ENCODE measurements at regions not wholly inside any gene's neighbourhood (a gene's known extent, or its start where the extent isn't known, plus 50 kb on each side); places are given as distances from the start of the nearest gene placed in this dataset.

DNA sequence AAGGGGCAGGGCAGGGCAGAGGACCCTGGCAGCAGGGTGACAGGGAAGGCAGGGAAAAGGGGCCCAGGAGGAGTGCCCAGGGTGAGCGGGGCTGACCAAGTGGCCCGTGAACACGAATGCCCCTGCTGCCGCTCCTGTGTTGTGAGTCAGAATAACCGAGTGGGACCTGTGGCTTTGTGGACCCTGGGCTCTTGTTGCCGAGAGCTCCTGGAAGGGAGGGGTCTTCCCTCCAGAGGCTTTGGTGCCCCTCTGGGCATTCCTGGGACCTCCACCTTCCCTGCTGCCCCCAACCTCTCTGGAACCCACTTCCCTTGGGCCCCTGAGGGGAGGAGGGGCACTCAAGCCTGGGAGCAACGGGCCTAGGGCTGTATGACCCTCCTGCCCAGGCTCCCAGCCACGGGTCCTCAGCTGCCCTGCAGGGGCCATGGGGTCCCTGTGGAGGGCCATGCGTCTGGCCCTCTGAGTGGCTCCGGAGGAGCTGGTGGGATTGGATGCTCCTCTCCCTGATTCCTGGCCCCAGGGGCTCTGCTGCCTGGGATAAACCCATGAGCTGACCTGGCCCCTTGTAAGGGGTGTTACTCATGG is 319.4 kb downstream of the TMEM121 start:
- no peak for ATAC-seq
- TF ChIP-seq ARNTL (CRISPR knock-in tag; IDR thresholded peaks at IDR 0.05; ENCODE audit: borderline replicate concordance, low read depth) (no peak), PPARA (CRISPR knock-in tag; IDR thresholded peaks at IDR 0.05; ENCODE audit: borderline replicate concordance) (no peak), ZNF70 (CRISPR knock-in tag; IDR thresholded peaks at IDR 0.05) (no peak), RARB (CRISPR knock-in tag; IDR thresholded peaks at IDR 0.05) (no peak), OSR1 (CRISPR knock-in tag; IDR thresholded peaks at IDR 0.05) (no peak), TOX (CRISPR knock-in tag; IDR thresholded peaks at IDR 0.05; ENCODE audit: borderline replicate concordance) (no peak), ZFP30 (CRISPR knock-in tag; IDR thresholded peaks at IDR 0.05) (no peak), CSDC2 (CRISPR knock-in tag; IDR thresholded peaks at IDR 0.05) (no peak), ESRRG (CRISPR knock-in tag; IDR thresholded peaks at IDR 0.05) (no peak), GLIS3 (CRISPR knock-in tag; IDR thresholded peaks at IDR 0.05) (no peak), ZNF565 (CRISPR knock-in tag; conservative IDR thresholded peaks at IDR 0.05; ENCODE audit: low read depth) (no peak), TCF4 (CRISPR knock-in tag; IDR thresholded peaks at IDR 0.05; ENCODE audit: borderline replicate concordance) (no peak), ISL1 (CRISPR knock-in tag; IDR thresholded peaks at IDR 0.05) (no peak), ZC3H10 (CRISPR knock-in tag; IDR thresholded peaks at IDR 0.05) (no peak), ZFP3 (CRISPR knock-in tag; IDR thresholded peaks at IDR 0.05) (no peak), BACH2 (CRISPR knock-in tag; IDR thresholded peaks at IDR 0.05; ENCODE audit: borderline replicate concordance) (no peak)
- TF ChIP-seq, protein P1, sequence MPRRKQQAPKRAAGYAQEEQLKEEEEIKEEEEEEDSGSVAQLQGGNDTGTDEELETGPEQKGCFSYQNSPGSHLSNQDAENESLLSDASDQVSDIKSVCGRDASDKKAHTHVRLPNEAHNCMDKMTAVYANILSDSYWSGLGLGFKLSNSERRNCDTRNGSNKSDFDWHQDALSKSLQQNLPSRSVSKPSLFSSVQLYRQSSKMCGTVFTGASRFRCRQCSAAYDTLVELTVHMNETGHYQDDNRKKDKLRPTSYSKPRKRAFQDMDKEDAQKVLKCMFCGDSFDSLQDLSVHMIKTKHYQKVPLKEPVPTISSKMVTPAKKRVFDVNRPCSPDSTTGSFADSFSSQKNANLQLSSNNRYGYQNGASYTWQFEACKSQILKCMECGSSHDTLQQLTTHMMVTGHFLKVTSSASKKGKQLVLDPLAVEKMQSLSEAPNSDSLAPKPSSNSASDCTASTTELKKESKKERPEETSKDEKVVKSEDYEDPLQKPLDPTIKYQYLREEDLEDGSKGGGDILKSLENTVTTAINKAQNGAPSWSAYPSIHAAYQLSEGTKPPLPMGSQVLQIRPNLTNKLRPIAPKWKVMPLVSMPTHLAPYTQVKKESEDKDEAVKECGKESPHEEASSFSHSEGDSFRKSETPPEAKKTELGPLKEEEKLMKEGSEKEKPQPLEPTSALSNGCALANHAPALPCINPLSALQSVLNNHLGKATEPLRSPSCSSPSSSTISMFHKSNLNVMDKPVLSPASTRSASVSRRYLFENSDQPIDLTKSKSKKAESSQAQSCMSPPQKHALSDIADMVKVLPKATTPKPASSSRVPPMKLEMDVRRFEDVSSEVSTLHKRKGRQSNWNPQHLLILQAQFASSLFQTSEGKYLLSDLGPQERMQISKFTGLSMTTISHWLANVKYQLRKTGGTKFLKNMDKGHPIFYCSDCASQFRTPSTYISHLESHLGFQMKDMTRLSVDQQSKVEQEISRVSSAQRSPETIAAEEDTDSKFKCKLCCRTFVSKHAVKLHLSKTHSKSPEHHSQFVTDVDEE (CRISPR knock-in tag; IDR thresholded peaks at IDR 0.05) = no peak
- TF ChIP-seq, protein P2, sequence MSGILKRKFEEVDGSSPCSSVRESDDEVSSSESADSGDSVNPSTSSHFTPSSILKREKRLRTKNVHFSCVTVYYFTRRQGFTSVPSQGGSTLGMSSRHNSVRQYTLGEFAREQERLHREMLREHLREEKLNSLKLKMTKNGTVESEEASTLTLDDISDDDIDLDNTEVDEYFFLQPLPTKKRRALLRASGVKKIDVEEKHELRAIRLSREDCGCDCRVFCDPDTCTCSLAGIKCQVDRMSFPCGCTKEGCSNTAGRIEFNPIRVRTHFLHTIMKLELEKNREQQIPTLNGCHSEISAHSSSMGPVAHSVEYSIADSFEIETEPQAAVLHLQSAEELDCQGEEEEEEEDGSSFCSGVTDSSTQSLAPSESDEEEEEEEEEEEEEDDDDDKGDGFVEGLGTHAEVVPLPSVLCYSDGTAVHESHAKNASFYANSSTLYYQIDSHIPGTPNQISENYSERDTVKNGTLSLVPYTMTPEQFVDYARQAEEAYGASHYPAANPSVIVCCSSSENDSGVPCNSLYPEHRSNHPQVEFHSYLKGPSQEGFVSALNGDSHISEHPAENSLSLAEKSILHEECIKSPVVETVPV (CRISPR knock-in tag; IDR thresholded peaks at IDR 0.05) = no peak
- TF ChIP-seq, protein P3, sequence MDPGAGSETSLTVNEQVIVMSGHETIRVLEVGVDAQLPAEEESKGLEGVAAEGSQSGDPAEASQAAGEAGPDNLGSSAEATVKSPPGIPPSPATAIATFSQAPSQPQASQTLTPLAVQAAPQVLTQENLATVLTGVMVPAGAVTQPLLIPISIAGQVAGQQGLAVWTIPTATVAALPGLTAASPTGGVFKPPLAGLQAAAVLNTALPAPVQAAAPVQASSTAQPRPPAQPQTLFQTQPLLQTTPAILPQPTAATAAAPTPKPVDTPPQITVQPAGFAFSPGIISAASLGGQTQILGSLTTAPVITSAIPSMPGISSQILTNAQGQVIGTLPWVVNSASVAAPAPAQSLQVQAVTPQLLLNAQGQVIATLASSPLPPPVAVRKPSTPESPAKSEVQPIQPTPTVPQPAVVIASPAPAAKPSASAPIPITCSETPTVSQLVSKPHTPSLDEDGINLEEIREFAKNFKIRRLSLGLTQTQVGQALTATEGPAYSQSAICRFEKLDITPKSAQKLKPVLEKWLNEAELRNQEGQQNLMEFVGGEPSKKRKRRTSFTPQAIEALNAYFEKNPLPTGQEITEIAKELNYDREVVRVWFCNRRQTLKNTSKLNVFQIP (CRISPR knock-in tag; IDR thresholded peaks at IDR 0.05; ENCODE audit: borderline replicate concordance, low read depth) = no peak
- TF ChIP-seq, protein P4, sequence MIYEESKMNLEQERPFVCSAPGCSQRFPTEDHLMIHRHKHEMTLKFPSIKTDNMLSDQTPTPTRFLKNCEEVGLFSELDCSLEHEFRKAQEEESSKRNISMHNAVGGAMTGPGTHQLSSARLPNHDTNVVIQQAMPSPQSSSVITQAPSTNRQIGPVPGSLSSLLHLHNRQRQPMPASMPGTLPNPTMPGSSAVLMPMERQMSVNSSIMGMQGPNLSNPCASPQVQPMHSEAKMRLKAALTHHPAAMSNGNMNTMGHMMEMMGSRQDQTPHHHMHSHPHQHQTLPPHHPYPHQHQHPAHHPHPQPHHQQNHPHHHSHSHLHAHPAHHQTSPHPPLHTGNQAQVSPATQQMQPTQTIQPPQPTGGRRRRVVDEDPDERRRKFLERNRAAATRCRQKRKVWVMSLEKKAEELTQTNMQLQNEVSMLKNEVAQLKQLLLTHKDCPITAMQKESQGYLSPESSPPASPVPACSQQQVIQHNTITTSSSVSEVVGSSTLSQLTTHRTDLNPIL (CRISPR knock-in tag; IDR thresholded peaks at IDR 0.05; ENCODE audit: low read depth) = no peak

DNA sequence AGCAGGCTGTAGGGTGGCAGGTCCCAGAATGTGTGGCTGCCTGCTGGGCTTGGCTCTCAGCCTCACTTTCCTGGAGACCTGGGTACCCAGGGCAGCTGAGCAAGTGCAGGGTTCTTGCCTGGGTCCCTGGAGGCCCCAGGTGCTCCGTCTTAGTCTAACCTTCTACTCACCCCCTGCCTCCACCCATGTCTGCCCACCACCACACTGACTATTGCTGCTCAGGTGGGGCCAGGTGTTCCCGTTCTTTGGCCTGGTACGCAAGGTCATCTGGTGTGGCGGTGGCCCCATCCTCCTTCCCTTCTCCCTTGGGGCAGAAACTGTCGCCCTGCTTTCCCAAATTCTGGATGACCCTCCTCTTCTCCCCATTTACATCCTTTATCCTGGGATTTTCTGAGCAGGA is 319.9 kb downstream of the TMEM121 start:
- TF ChIP-seq OSR1 (CRISPR knock-in tag; IDR thresholded peaks at IDR 0.05) (no peak), TOX (CRISPR knock-in tag; IDR thresholded peaks at IDR 0.05; ENCODE audit: borderline replicate concordance) (no peak), ZNF8 (CRISPR knock-in tag; IDR thresholded peaks at IDR 0.05) (no peak), PPARA (CRISPR knock-in tag; IDR thresholded peaks at IDR 0.05; ENCODE audit: borderline replicate concordance) (no peak), ARNTL (CRISPR knock-in tag; IDR thresholded peaks at IDR 0.05; ENCODE audit: borderline replicate concordance, low read depth) (no peak), TCF4 (CRISPR knock-in tag; IDR thresholded peaks at IDR 0.05; ENCODE audit: borderline replicate concordance) (no peak), ISL1 (CRISPR knock-in tag; IDR thresholded peaks at IDR 0.05) (no peak), ZNF565 (CRISPR knock-in tag; conservative IDR thresholded peaks at IDR 0.05; ENCODE audit: low read depth) (no peak), ZC3H10 (CRISPR knock-in tag; IDR thresholded peaks at IDR 0.05) (no peak), ZFP30 (CRISPR knock-in tag; IDR thresholded peaks at IDR 0.05) (no peak), ZNF70 (CRISPR knock-in tag; IDR thresholded peaks at IDR 0.05) (no peak)
- TF ChIP-seq, protein P2 (CRISPR knock-in tag; IDR thresholded peaks at IDR 0.05) = no peak
- TF ChIP-seq, protein P3 (CRISPR knock-in tag; IDR thresholded peaks at IDR 0.05; ENCODE audit: borderline replicate concordance, low read depth) = no peak
- TF ChIP-seq, protein P5, sequence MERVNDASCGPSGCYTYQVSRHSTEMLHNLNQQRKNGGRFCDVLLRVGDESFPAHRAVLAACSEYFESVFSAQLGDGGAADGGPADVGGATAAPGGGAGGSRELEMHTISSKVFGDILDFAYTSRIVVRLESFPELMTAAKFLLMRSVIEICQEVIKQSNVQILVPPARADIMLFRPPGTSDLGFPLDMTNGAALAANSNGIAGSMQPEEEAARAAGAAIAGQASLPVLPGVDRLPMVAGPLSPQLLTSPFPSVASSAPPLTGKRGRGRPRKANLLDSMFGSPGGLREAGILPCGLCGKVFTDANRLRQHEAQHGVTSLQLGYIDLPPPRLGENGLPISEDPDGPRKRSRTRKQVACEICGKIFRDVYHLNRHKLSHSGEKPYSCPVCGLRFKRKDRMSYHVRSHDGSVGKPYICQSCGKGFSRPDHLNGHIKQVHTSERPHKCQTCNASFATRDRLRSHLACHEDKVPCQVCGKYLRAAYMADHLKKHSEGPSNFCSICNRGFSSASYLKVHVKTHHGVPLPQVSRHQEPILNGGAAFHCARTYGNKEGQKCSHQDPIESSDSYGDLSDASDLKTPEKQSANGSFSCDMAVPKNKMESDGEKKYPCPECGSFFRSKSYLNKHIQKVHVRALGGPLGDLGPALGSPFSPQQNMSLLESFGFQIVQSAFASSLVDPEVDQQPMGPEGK (CRISPR knock-in tag; IDR thresholded peaks at IDR 0.05; ENCODE audit: borderline replicate concordance) = no peak
- TF ChIP-seq, protein P4 (CRISPR knock-in tag; IDR thresholded peaks at IDR 0.05; ENCODE audit: low read depth) = no peak
- no peak for ATAC-seq
